ENCODE measurements at regions not wholly inside any gene's neighbourhood (a gene's known extent, or its start where the extent isn't known, plus 50 kb on each side); places are given as distances from the start of the nearest gene placed in this dataset.
A peak's percentile ranks its signal among the peaks of the same experiment; 100 is the strongest.

- H3K4me3 ChIP-seq (ENCODE audit: low read depth, low read length): no peak overlapping the region
- TF ChIP-seq CTCF (IDR thresholded peaks at IDR 0.05; ENCODE audit: low read depth, low read length): peak; percentile 50; the same call in 1 of the 2 replicates
These were observed 226.8 kb upstream of the PDE10A start for GRCh38 chr6:165889636-165890403.

- no peak for TF ChIP-seq CTCF (IDR thresholded peaks at IDR 0.05; ENCODE audit: low read depth, low read length)
- no peak overlapping the region for H3K4me3 ChIP-seq (ENCODE audit: low read depth, low read length)
These were observed 223.1 kb upstream of the PDE10A start for GRCh38 chr6:165886169-165886568.

- no peak overlapping the region for H3K4me3 ChIP-seq (ENCODE audit: low read depth, low read length)
- peak; percentile 67 for TF ChIP-seq CTCF (IDR thresholded peaks at IDR 0.05; ENCODE audit: low read depth, low read length)
These were observed 222.0 kb upstream of the PDE10A start for GRCh38 chr6:165884813-165885765.

GRCh38 chr6:165883851-165884640 is 221.0 kb upstream of the PDE10A start:
- no peak for TF ChIP-seq CTCF (IDR thresholded peaks at IDR 0.05; ENCODE audit: low read depth, low read length)
- no peak overlapping the region for H3K4me3 ChIP-seq (ENCODE audit: low read depth, low read length)

- TF ChIP-seq CTCF (IDR thresholded peaks at IDR 0.05; ENCODE audit: low read depth, low read length): no peak
- no peak overlapping the region for H3K4me3 ChIP-seq (ENCODE audit: low read depth, low read length)
These were observed 218.8 kb upstream of the PDE10A start for GRCh38 chr6:165881806-165882205.

GRCh38 chr6:165880686-165881085 is 217.6 kb upstream of the PDE10A start:
- no peak overlapping the region for H3K4me3 ChIP-seq (ENCODE audit: low read depth, low read length)
- no peak for TF ChIP-seq CTCF (IDR thresholded peaks at IDR 0.05; ENCODE audit: low read depth, low read length)

Measured in WI38 (cell line).